ENCODE measurements at regions not wholly inside any gene's neighbourhood (a gene's known extent, or its start where the extent isn't known, plus 50 kb on each side); places are given as distances from the start of the nearest gene placed in this dataset.
"Not testable (repeated sequence)": the region's sequence is repeated elsewhere in the genome, so short reads cannot be mapped to it uniquely, and the experiment has no call there.

- no peak for DNase-seq
Measured at GRCh38 chr5:168085261-168086031, 206.0 kb upstream of the WWC1 start.

GRCh38 chr5:168086104-168086610, 205.3 kb upstream of the WWC1 start:
- DNase-seq: no peak

GRCh38 chr5:168086746-168087145, 204.7 kb upstream of the WWC1 start:
- DNase-seq: no peak

GRCh38 chr5:168088410-168089173, 202.9 kb upstream of the WWC1 start:
- DNase-seq: no peak

- no peak for DNase-seq
Measured at GRCh38 chr5:168089201-168089887, 202.1 kb upstream of the WWC1 start.

GRCh38 chr5:168092209-168093185, 198.9 kb upstream of the WWC1 start:
- DNase-seq: no peak

- DNase-seq: no peak
Measured at GRCh38 chr5:168093200-168093910, 198.1 kb upstream of the WWC1 start.

GRCh38 chr5:168096525-168096924, 194.9 kb upstream of the WWC1 start:
- DNase-seq: no peak

- no peak for DNase-seq
Measured at GRCh38 chr5:168097876-168098653, 193.4 kb upstream of the WWC1 start.

- no peak for DNase-seq
Measured at GRCh38 chr5:168101352-168101751, 190.1 kb upstream of the WWC1 start.

GRCh38 chr5:168103018-168103417, 188.4 kb upstream of the WWC1 start:
- DNase-seq: not testable (repeated sequence)

GRCh38 chr5:168104350-168104749, 187.1 kb upstream of the WWC1 start:
- DNase-seq: no peak

GRCh38 chr5:168104811-168105481, 186.5 kb upstream of the WWC1 start:
- no peak for DNase-seq

GRCh38 chr5:168106008-168106761, 185.3 kb upstream of the WWC1 start:
- no peak for DNase-seq

GRCh38 chr5:168109441-168109840, 182.0 kb upstream of the WWC1 start:
- no peak for DNase-seq

- no peak for DNase-seq
Measured at GRCh38 chr5:168110384-168110783, 181.1 kb upstream of the WWC1 start.

- DNase-seq: no peak
Measured at GRCh38 chr5:168110870-168111832, 180.3 kb upstream of the WWC1 start.

GRCh38 chr5:168114444-168115017, 176.9 kb upstream of the WWC1 start:
- DNase-seq: no peak
